Activated CD4-positive, alpha-beta T cell treated with anti-CD3 and anti-CD28 coated beads, Interleukin-2, amount 10 ng/mL, durations not matched to agents 24 days and 14 days (primary cell): ENCODE measurements at regions not wholly inside any gene's neighbourhood (a gene's known extent, or its start where the extent isn't known, plus 50 kb on each side); places are given as distances from the start of the nearest gene placed in this dataset.

Experiments used
- DNase-seq: peaks from one replicate; pipeline ENCODE4 v3.0.0; 2022
- H3K27ac Mint-ChIP-seq: one replicate; pipeline ENCODE4 v1.8.0; 2022; ENCODE audit warnings: mild to moderate bottlenecking, mixed read lengths
- H3K27me3 Mint-ChIP-seq: one replicate; pipeline ENCODE4 v1.8.0; 2022; ENCODE audit warnings: mixed read lengths
- H3K36me3 Mint-ChIP-seq: one replicate; pipeline ENCODE4 v1.8.0; 2022; ENCODE audit warnings: low read depth, mild to moderate bottlenecking, mixed read lengths
- H3K4me1 Mint-ChIP-seq: one replicate; pipeline ENCODE4 v1.8.0; 2021; ENCODE audit warnings: mixed read lengths
- H3K4me3 Mint-ChIP-seq: one replicate; pipeline ENCODE4 v1.8.0; 2022; ENCODE audit warnings: mild to moderate bottlenecking, moderate library complexity, mixed read lengths
- H3K9me3 Mint-ChIP-seq: one replicate; pipeline ENCODE4 v1.8.0; 2021; ENCODE audit warnings: mixed read lengths
- intact Hi-C: fragments of 100-400 bp; cut with micrococcal nuclease; formaldehyde crosslinking; loops from one replicate; pipeline ENCODE4 v1.15.1; 2023

- DNase-seq: no peak
- no peaks in the 10 kb centered on the region for H3K36me3 Mint-ChIP-seq
- peaks cover 4% of the 10 kb centered on the region for H3K27me3 Mint-ChIP-seq
- H3K27ac Mint-ChIP-seq: no peak overlapping the region
- intact Hi-C loops: no loop called here
- no peak overlapping the region for H3K4me3 Mint-ChIP-seq
- no peaks in the 10 kb centered on the region for H3K4me1 Mint-ChIP-seq
- H3K9me3 Mint-ChIP-seq: no peaks in the 10 kb centered on the region
Measured at GRCh38 chr15:91784973-91785709, 68.4 kb upstream of the SLCO3A1 start.

- Mint-ChIP-seq H3K4me3 (no peak overlapping the region), H3K4me1 (no peaks in the 10 kb centered on the region), H3K36me3 (no peaks in the 10 kb centered on the region), H3K9me3 (no peaks in the 10 kb centered on the region), H3K27ac (no peak overlapping the region), H3K27me3 (peaks cover 6% of the 10 kb centered on the region)
- intact Hi-C loops: no loop called here
- DNase-seq: no peak
Measured at GRCh38 chr15:91787198-91787597, 66.3 kb upstream of the SLCO3A1 start.

GRCh38 chr15:91789136-91789535 lies 64.4 kb upstream of the SLCO3A1 start:
- intact Hi-C loops: no loop called here
- peaks cover 9% of the 10 kb centered on the region for H3K27me3 Mint-ChIP-seq
- H3K36me3 Mint-ChIP-seq: no peaks in the 10 kb centered on the region
- no peak overlapping the region for H3K4me3 Mint-ChIP-seq
- H3K9me3 Mint-ChIP-seq: no peaks in the 10 kb centered on the region
- H3K4me1 Mint-ChIP-seq: no peaks in the 10 kb centered on the region
- no peak overlapping the region for H3K27ac Mint-ChIP-seq
- DNase-seq: no peak

- no peaks in the 10 kb centered on the region for H3K4me1 Mint-ChIP-seq
- no peaks in the 10 kb centered on the region for H3K9me3 Mint-ChIP-seq
- no peak overlapping the region for H3K27ac Mint-ChIP-seq
- peaks cover 17% of the 10 kb centered on the region for H3K27me3 Mint-ChIP-seq
- H3K36me3 Mint-ChIP-seq: no peaks in the 10 kb centered on the region
- no peak overlapping the region for H3K4me3 Mint-ChIP-seq
- DNase-seq: no peak
- intact Hi-C loops: no loop called here
Measured at GRCh38 chr15:91790836-91791235, 62.7 kb upstream of the SLCO3A1 start.

- Mint-ChIP-seq H3K4me1 (no peaks in the 10 kb centered on the region), H3K27ac (no peak overlapping the region), H3K9me3 (no peaks in the 10 kb centered on the region), H3K4me3 (no peak overlapping the region), H3K36me3 (no peaks in the 10 kb centered on the region), H3K27me3 (peaks cover 22% of the 10 kb centered on the region)
- intact Hi-C loops: no loop called here
- no peak for DNase-seq
Measured at GRCh38 chr15:91793771-91794170, 59.7 kb upstream of the SLCO3A1 start.

GRCh38 chr15:91795235-91795634 lies 58.3 kb upstream of the SLCO3A1 start:
- H3K27me3 Mint-ChIP-seq: peaks cover 19% of the 10 kb centered on the region
- H3K36me3 Mint-ChIP-seq: no peaks in the 10 kb centered on the region
- H3K9me3 Mint-ChIP-seq: no peaks in the 10 kb centered on the region
- intact Hi-C loops: no loop called here
- no peak for DNase-seq
- no peaks in the 10 kb centered on the region for H3K4me1 Mint-ChIP-seq
- no peak overlapping the region for H3K4me3 Mint-ChIP-seq
- H3K27ac Mint-ChIP-seq: no peak overlapping the region

GRCh38 chr15:91801836-91802534 lies 51.5 kb upstream of the SLCO3A1 start:
- Mint-ChIP-seq H3K4me3 (no peak overlapping the region), H3K27ac (no peak overlapping the region), H3K27me3 (peaks cover 11% of the 10 kb centered on the region), H3K9me3 (no peaks in the 10 kb centered on the region), H3K36me3 (no peaks in the 10 kb centered on the region), H3K4me1 (no peaks in the 10 kb centered on the region)
- intact Hi-C loops: no loop called here
- no peak for DNase-seq

- Mint-ChIP-seq H3K4me3 (no peak overlapping the region), H3K27ac (no peak overlapping the region), H3K4me1 (no peaks in the 10 kb centered on the region), H3K9me3 (no peaks in the 10 kb centered on the region), H3K36me3 (no peaks in the 10 kb centered on the region), H3K27me3 (peaks cover 12% of the 10 kb centered on the region)
- no peak for DNase-seq
- intact Hi-C loops: no loop called here
Measured at GRCh38 chr15:91803260-91803659, 50.2 kb upstream of the SLCO3A1 start.
